SK-N-MC (cell line): ENCODE measurements at regions not wholly inside any gene's neighbourhood (a gene's known extent, or its start where the extent isn't known, plus 50 kb on each side); places are given as distances from the start of the nearest gene placed in this dataset.

ENCODE experiments used
- EZH2 ChIP-seq: fragments of 200-600 bp; sonication (generic); IDR thresholded peaks from one replicate; pipeline ENCODE4 v1.6.1; 2017; ENCODE audit warnings: antibody characterized with exemption
- FOXP2 ChIP-seq: optimal IDR thresholded peaks from 2 replicates; pipeline ENCODE3; 2011; ENCODE audit warnings: mild to moderate bottlenecking, moderate library complexity; ENCODE audit not compliant: insufficient read depth; ENCODE audit errors: extremely low read length, control extremely low read depth

DNA sequence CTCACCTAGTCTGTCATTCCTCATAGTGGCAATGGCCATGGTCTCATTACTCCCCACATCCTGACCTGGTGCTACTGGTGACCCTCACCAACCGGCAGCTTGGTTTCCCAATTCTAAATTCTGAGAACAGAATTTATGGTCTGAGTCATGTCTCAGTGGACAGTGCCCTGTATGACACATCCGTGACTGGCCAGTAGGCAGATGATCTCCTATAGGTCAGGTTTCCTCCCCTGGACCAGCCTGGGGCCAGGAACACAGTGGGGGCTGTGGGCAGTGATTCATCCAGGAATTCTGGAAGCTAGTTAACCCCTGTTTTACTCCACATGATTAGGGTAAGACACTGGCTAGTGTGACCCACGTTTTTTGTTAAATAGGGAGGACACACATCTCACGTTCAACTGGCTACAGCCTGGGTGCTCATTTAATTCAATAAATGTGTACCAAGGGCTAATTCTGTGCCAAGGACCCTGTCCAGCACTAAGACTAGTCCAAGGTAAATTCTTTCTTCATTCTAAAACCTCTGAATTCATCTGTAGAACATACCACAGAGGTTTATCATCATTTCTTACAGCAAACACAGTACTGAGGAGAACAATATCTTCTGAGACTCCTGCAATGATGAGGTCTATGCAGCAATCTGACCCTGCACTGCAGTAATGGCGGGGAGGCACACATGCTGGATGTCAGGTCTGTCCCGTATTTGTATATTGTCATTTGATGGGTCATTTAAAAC lies 249.6 kb upstream of the TBX3 start:
- TF ChIP-seq EZH2, result no peak
- TF ChIP-seq FOXP2, result no peak
